ENCODE measurements at regions not wholly inside any gene's neighbourhood (a gene's known extent, or its start where the extent isn't known, plus 50 kb on each side); places are given as distances from the start of the nearest gene placed in this dataset.
"Not testable (repeated sequence)": the region's sequence is repeated elsewhere in the genome, so short reads cannot be mapped to it uniquely, and the experiment has no call there.

DNA sequence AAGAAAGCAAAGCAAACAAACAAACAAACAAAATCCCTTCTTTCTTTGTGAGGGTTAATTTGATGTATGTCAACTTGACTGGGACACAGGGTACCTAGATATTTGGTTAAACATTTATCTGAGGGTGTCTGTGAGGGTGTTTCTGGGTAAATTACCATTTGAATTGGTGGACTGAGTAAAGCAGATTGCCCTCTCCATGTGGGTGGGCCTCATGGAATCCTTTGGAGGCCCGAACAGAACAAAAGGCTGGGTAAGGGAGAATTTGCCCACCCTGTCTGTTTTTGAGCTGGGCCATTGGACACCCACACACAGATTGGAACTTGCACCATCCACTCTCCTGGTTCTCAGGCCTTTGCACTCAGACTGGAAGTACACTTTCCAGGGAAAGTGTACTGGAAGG lies 628.8 kb upstream of the CITED2 start:
- no peak for DNase-seq (ENCODE audit: low read depth)
- TF ChIP-seq, protein P1, sequence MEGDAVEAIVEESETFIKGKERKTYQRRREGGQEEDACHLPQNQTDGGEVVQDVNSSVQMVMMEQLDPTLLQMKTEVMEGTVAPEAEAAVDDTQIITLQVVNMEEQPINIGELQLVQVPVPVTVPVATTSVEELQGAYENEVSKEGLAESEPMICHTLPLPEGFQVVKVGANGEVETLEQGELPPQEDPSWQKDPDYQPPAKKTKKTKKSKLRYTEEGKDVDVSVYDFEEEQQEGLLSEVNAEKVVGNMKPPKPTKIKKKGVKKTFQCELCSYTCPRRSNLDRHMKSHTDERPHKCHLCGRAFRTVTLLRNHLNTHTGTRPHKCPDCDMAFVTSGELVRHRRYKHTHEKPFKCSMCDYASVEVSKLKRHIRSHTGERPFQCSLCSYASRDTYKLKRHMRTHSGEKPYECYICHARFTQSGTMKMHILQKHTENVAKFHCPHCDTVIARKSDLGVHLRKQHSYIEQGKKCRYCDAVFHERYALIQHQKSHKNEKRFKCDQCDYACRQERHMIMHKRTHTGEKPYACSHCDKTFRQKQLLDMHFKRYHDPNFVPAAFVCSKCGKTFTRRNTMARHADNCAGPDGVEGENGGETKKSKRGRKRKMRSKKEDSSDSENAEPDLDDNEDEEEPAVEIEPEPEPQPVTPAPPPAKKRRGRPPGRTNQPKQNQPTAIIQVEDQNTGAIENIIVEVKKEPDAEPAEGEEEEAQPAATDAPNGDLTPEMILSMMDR (IDR thresholded peaks at IDR 0.05; ENCODE audit: insufficient read depth, low read length): no peak
- no peak overlapping the region for H3K4me3 ChIP-seq (ENCODE audit: low read depth, low read length)

GRCh38 chr6:140002396-140003022 lies 628.1 kb upstream of the CITED2 start:
- peak; percentile 74 for DNase-seq (ENCODE audit: low read depth)
- TF ChIP-seq, protein P1 (IDR thresholded peaks at IDR 0.05; ENCODE audit: insufficient read depth, low read length): no peak
- no peak overlapping the region for H3K4me3 ChIP-seq (ENCODE audit: low read depth, low read length)

GRCh38 chr6:140001821-140002341 lies 627.4 kb upstream of the CITED2 start:
- H3K4me3 ChIP-seq (ENCODE audit: low read depth, low read length): no peak overlapping the region
- DNase-seq (ENCODE audit: low read depth): peak; percentile 74
- TF ChIP-seq, protein P1 (IDR thresholded peaks at IDR 0.05; ENCODE audit: insufficient read depth, low read length): no peak

- TF ChIP-seq, protein P1 (IDR thresholded peaks at IDR 0.05; ENCODE audit: insufficient read depth, low read length): no peak
- peak; percentile 44 for DNase-seq (ENCODE audit: low read depth)
These were observed 626.6 kb upstream of the CITED2 start for GRCh38 chr6:140001005-140001404.

GRCh38 chr6:139999661-140000060 lies 625.2 kb upstream of the CITED2 start:
- not testable (repeated sequence) for H3K4me3 ChIP-seq (ENCODE audit: low read depth, low read length); DNase-seq (ENCODE audit: low read depth)

More at GRCh38 chr6:140001005-140001404, 626.6 kb upstream of the CITED2 start:
- no peak overlapping the region for H3K4me3 ChIP-seq (ENCODE audit: low read depth, low read length)

GRCh38 chr6:139998478-139998877 lies 624.0 kb upstream of the CITED2 start:
- DNase-seq (ENCODE audit: low read depth); H3K4me3 ChIP-seq (ENCODE audit: low read depth, low read length): not testable (repeated sequence)

DNA sequence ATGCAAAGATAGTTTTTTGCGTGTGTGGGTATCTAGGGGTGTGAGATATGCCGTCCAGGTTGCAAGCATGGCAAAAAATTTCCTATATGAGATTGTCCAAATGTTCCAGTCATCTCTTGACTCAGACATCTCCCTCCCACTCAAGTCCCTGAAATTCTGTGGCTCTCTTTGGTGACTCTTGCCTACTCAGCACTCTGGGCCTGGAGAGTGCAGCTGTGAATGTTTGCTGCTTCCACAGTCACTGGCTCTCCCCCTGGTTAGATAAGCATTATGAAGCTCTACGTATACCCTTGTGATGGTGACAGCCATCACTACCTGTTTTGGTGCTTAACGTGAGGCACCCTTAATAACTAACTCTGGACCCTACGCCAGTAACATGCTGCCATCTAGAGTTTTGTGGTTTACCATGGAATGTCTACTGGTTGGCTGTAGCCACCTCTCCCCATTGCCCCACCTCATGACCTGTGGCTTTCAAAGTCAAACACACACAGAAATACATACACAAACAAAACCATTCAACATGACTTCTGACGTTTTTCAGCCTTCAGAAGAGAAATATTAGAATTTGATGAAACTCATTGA lies 621.9 kb upstream of the CITED2 start:
- TF ChIP-seq, protein P1 (IDR thresholded peaks at IDR 0.05; ENCODE audit: insufficient read depth, low read length): no peak
- DNase-seq (ENCODE audit: low read depth): no peak
- H3K4me3 ChIP-seq (ENCODE audit: low read depth, low read length): no peak overlapping the region

GRCh38 chr6:139994998-139995397 lies 620.5 kb upstream of the CITED2 start:
- H3K4me3 ChIP-seq (ENCODE audit: low read depth, low read length): no peak overlapping the region
- DNase-seq (ENCODE audit: low read depth): no peak
- TF ChIP-seq, protein P1 (IDR thresholded peaks at IDR 0.05; ENCODE audit: insufficient read depth, low read length): no peak
